GM23248 (cell line): ENCODE measurements at regions not wholly inside any gene's neighbourhood (a gene's known extent, or its start where the extent isn't known, plus 50 kb on each side); places are given as distances from the start of the nearest gene placed in this dataset.
"Not testable (repeated sequence)": the region's sequence is repeated elsewhere in the genome, so short reads cannot be mapped to it uniquely, and the experiment has no call there.

ENCODE experiments used
- DNase-seq: peaks from one replicate; pipeline ENCODE4 v3.0.0-alpha.2; 2015
- H2AFZ ChIP-seq: fragments of 200-600 bp; sonication (generic); 2 replicates; pipeline ENCODE4 v1.6.1; 2016; ENCODE audit warnings: antibody characterized with exemption
- H3F3A ChIP-seq: fragments of 200-600 bp; sonication (generic); 2 replicates; pipeline ENCODE4 v1.6.1; 2016; ENCODE audit warnings: mild to moderate bottlenecking, antibody characterized with exemption, mixed run types; ENCODE audit not compliant: insufficient read depth
- H3K27ac ChIP-seq: fragments of 200-600 bp; sonication (generic); 2 replicates; pipeline ENCODE4 v1.5.1; 2016; ENCODE audit warnings: mild to moderate bottlenecking
- H3K27me3 ChIP-seq: fragments of 200-600 bp; sonication (generic); replicated peaks from 2 replicates; pipeline ENCODE4 v1.6.1; 2016; ENCODE audit warnings: mild to moderate bottlenecking; ENCODE audit not compliant: insufficient read depth
- H3K36me3 ChIP-seq: fragments of 200-600 bp; sonication (generic); 2 replicates; pipeline ENCODE4 v1.6.1; 2016; ENCODE audit warnings: low read depth, mild to moderate bottlenecking
- H3K4me1 ChIP-seq: fragments of 200-600 bp; sonication (generic); 2 replicates; pipeline ENCODE4 v1.6.1; 2016; ENCODE audit warnings: mild to moderate bottlenecking; ENCODE audit not compliant: insufficient read depth
- H3K4me2 ChIP-seq: fragments of 200-600 bp; sonication (generic); one replicate; pipeline ENCODE4 v1.6.1; 2016; ENCODE audit warnings: mild to moderate bottlenecking; ENCODE audit not compliant: unreplicated experiment
- H3K4me3 ChIP-seq: fragments of 200-600 bp; sonication (generic); 2 replicates; pipeline ENCODE4 v1.5.1; 2016; ENCODE audit warnings: mild to moderate bottlenecking
- H3K79me2 ChIP-seq: fragments of 200-600 bp; sonication (generic); 2 replicates; pipeline ENCODE4 v1.6.1; 2016; ENCODE audit warnings: mild to moderate bottlenecking; ENCODE audit not compliant: insufficient read depth
- H3K9ac ChIP-seq: fragments of 200-600 bp; sonication (generic); 2 replicates; pipeline ENCODE4 v1.6.1; 2016; ENCODE audit warnings: mild to moderate bottlenecking
- H3K9me2 ChIP-seq: fragments of 200-600 bp; sonication (generic); 2 replicates; pipeline ENCODE4 v1.6.1; 2016; ENCODE audit warnings: mixed run types, mild to moderate bottlenecking, moderate library complexity; ENCODE audit not compliant: insufficient read depth
- H3K9me3 ChIP-seq: fragments of 200-600 bp; sonication (generic); one replicate; pipeline ENCODE4 v1.6.1; 2017; ENCODE audit warnings: low read depth
- H4K20me1 ChIP-seq: fragments of 200-600 bp; sonication (generic); 2 replicates; pipeline ENCODE4 v1.6.0; 2016; ENCODE audit not compliant: insufficient read depth
- EZH2 ChIP-seq: fragments of 200-600 bp; sonication (generic); IDR thresholded peaks from 2 replicates; pipeline ENCODE4 v1.6.1; 2018; ENCODE audit warnings: antibody characterized with exemption, mild to moderate bottlenecking; ENCODE audit not compliant: insufficient read depth, poor library complexity, severe bottlenecking
- EZH2phosphoT487 ChIP-seq: fragments of 200-600 bp; sonication (generic); IDR thresholded peaks from 2 replicates; pipeline ENCODE4 v1.6.1; 2018; ENCODE audit warnings: antibody characterized with exemption, moderate library complexity, mild to moderate bottlenecking, low read depth; ENCODE audit not compliant: insufficient read depth
- WGBS, 2 experiments: methylation state at CpG; one replicate each; pipeline ENCODE4 v1.1.6; 2015 to 2017; ENCODE audit warnings: low lambda C conversion rate in 2 of 2, low coverage in 1 of 2; ENCODE audit errors: missing lambda C conversion rate in 2 of 2; 5-methylcytosine and 5-hydroxymethylcytosine counted together
- in situ Hi-C: fragments of 300-500 bp; cut with MboI; formaldehyde crosslinking; loops from 2 replicates; pipeline ENCODE4 v1.15.0; 2020

- Histone ChIP-seq H3K9me2 (no peaks in the 10 kb centered on the region), H3K36me3 (no peaks in the 10 kb centered on the region), H3K79me2 (no peaks in the 10 kb centered on the region), H3F3A (no peaks in the 10 kb centered on the region), H3K4me2 (no peak overlapping the region), H3K4me3 (no peak overlapping the region), H3K9me3 (no peaks in the 10 kb centered on the region), H3K27ac (no peak overlapping the region), H4K20me1 (no peaks in the 10 kb centered on the region), H3K9ac (no peak overlapping the region), H2AFZ (no peak overlapping the region), H3K4me1 (no peaks in the 10 kb centered on the region), H3K27me3 (no peaks in the 10 kb centered on the region)
- WGBS, 2 experiments = 10 to 14% methylated on average over 6 of the region's 6 CpGs
- in situ Hi-C loops = no loop called here
- TF ChIP-seq EZH2phosphoT487 (no peak), EZH2 (no peak)
- no peak for DNase-seq
Observed at GRCh38 chr16:13335879-13336278, 434.5 kb downstream of the SHISA9 start.

- H3F3A ChIP-seq = no peaks in the 10 kb centered on the region
- no peaks in the 10 kb centered on the region for H3K79me2 ChIP-seq
- H3K9me3 ChIP-seq = no peaks in the 10 kb centered on the region
- no peaks in the 10 kb centered on the region for H4K20me1 ChIP-seq
- TF ChIP-seq EZH2phosphoT487 = no peak
- no peak for TF ChIP-seq EZH2
- H3K27ac ChIP-seq = no peak overlapping the region
- 12 to 16% methylated on average over 1 of the region's 1 CpG for WGBS, 2 experiments
- no peak overlapping the region for H3K9ac ChIP-seq
- no peak overlapping the region for H2AFZ ChIP-seq
- no peak for DNase-seq
- H3K4me1 ChIP-seq = no peaks in the 10 kb centered on the region
- no peak overlapping the region for H3K4me3 ChIP-seq
- H3K27me3 ChIP-seq = no peaks in the 10 kb centered on the region
- in situ Hi-C loops = no loop called here
- H3K9me2 ChIP-seq = no peaks in the 10 kb centered on the region
- H3K36me3 ChIP-seq = no peaks in the 10 kb centered on the region
- no peak overlapping the region for H3K4me2 ChIP-seq
Observed at GRCh38 chr16:13336335-13336734, 434.9 kb downstream of the SHISA9 start.

DNA sequence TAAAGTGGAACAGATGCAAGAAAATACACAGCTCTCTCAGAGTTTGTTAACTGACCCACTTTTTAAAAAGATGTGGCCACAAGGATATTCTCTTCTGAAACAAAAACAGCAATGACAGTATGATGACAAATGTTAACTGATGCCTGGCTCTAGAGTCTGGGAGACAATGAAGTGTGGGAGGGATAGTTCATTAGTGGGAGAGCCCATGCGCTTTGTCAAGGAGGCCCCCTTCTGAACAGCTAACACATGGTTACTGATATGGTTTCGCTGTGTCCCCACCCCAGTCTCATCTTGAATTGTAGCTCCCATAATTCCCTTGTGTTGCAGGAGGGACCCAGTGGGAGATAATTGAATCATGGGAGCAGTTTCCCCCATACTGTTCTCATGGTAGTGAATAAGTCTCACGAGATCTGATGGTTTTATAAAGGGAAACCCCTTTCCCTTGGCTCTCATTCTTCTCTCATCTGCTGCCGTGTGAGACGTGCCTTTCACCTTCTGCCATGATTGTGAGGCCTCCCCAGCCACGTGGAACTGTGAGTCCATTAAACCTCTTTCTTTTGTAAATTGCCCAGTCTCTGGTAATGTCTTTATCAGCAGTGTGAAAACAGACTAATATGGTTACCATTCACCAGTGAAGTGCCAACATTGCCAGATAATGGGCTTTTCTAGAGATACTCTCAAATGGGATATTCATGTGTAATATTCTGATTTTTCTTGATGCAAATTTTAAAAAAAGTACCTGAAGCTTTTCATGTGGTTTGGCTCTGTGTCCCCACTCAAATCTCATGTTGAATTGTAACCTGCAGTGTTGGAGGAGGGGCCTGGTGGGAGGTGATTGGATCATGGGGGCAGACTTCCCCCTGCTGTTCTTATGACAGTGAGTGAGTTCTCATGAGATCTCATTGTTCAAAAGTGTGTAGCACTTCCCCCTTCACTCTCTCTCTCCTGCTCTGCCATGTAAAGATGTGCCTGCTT is 435.8 kb downstream of the SHISA9 start:
- WGBS, 2 experiments = 10 to 18% methylated on average over 6 of the region's 6 CpGs
- H3K4me2 ChIP-seq, H3K9me3 ChIP-seq, H3F3A ChIP-seq, H3K4me3 ChIP-seq, H3K27me3 ChIP-seq, H4K20me1 ChIP-seq, H3K9me2 ChIP-seq, H3K9ac ChIP-seq, H3K36me3 ChIP-seq, H3K27ac ChIP-seq, DNase-seq, in situ Hi-C loops, H2AFZ ChIP-seq, H3K4me1 ChIP-seq, H3K79me2 ChIP-seq: not testable (repeated sequence)

DNA sequence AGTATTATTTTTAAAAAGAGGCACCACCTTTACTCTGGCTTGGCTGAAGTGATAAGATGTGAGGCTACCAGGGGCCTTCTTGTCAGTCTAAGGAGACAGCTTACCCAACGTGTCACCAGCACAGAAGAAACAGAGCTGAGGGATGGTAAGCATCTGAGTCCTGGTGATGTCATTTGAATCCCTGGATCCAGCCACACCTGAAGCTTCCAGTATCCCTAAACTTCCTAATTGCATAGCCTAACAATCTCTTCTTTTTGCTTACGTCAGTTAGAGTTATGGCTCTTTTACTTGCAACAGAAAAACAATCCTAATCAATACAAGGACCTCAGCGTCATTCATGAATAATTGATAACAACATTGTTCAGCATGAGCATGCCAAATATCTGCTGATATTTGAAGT is 436.6 kb downstream of the SHISA9 start:
- Histone ChIP-seq H3K79me2 (no peaks in the 10 kb centered on the region), H3K27ac (no peak overlapping the region), H3K9ac (no peak overlapping the region), H3K4me2 (no peak overlapping the region), H3K36me3 (no peaks in the 10 kb centered on the region), H3F3A (no peaks in the 10 kb centered on the region), H3K9me3 (no peaks in the 10 kb centered on the region), H3K9me2 (no peaks in the 10 kb centered on the region), H3K4me3 (no peak overlapping the region), H2AFZ (no peak overlapping the region), H3K27me3 (no peaks in the 10 kb centered on the region), H3K4me1 (no peaks in the 10 kb centered on the region), H4K20me1 (no peaks in the 10 kb centered on the region)
- 0 to 5% methylated on average over 3 of the region's 3 CpGs for WGBS, 2 experiments
- no peak for DNase-seq
- in situ Hi-C loops = no loop called here
- TF ChIP-seq EZH2phosphoT487 (no peak), EZH2 (no peak)
